ENCODE measurements at regions not wholly inside any gene's neighbourhood (a gene's known extent, or its start where the extent isn't known, plus 50 kb on each side); places are given as distances from the start of the nearest gene placed in this dataset.

DNA sequence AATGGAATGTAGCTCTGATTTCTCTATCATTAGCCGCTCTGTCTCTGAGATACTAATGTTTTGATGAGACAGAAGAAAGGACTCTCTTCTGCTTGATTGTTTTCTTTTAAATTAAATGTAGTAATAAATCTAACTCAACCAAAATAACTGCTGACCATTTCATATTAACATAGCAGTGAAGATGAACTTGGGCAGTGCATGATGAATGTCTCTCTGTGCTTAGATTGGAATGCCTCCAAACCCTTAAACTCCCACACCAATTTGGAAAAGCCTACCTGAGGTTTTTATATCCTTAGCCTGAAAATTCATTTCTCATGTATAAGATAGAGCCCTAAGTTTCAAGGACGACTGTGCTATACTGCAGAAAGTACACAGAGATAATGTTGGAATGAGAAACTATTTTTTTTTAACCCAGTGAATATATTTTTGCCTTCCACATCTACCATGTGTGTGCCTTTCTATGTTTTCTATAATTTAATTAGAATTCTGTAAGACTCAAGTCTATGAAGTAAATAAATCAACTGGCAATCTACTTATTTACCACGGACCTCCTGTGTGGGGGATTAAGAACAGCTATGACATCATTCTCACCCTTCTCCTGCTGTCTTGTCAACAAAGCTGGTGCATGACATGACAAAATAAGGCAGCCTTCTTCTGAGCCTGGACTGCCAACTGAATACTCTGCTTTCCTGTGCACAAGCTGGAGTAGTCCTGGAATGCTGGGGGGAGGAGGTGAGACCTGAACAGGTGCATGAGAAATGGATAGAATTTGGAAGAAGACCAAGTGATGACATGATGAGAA lies 155.5 kb downstream of the FGF9 start:
- peaks cover 2% of the 10 kb centered on the region for H3K27me3 Mint-ChIP-seq (ENCODE audit: unreplicated experiment)
- H3K4me3 Mint-ChIP-seq (ENCODE audit: unreplicated experiment) = no peak overlapping the region
- TF ChIP-seq, protein P1, sequence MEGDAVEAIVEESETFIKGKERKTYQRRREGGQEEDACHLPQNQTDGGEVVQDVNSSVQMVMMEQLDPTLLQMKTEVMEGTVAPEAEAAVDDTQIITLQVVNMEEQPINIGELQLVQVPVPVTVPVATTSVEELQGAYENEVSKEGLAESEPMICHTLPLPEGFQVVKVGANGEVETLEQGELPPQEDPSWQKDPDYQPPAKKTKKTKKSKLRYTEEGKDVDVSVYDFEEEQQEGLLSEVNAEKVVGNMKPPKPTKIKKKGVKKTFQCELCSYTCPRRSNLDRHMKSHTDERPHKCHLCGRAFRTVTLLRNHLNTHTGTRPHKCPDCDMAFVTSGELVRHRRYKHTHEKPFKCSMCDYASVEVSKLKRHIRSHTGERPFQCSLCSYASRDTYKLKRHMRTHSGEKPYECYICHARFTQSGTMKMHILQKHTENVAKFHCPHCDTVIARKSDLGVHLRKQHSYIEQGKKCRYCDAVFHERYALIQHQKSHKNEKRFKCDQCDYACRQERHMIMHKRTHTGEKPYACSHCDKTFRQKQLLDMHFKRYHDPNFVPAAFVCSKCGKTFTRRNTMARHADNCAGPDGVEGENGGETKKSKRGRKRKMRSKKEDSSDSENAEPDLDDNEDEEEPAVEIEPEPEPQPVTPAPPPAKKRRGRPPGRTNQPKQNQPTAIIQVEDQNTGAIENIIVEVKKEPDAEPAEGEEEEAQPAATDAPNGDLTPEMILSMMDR (IDR thresholded peaks at IDR 0.05; ENCODE audit: partially characterized antibody, unreplicated experiment) = no peak
- H3K9me3 Mint-ChIP-seq (ENCODE audit: unreplicated experiment) = peaks cover 1% of the 10 kb centered on the region
- no peak for DNase-seq
- no peaks in the 10 kb centered on the region for H3K36me3 Mint-ChIP-seq (ENCODE audit: unreplicated experiment)
- no peaks in the 10 kb centered on the region for H3K4me1 Mint-ChIP-seq (ENCODE audit: low read depth, unreplicated experiment)
- no peak overlapping the region for H3K27ac Mint-ChIP-seq (ENCODE audit: unreplicated experiment)

DNA sequence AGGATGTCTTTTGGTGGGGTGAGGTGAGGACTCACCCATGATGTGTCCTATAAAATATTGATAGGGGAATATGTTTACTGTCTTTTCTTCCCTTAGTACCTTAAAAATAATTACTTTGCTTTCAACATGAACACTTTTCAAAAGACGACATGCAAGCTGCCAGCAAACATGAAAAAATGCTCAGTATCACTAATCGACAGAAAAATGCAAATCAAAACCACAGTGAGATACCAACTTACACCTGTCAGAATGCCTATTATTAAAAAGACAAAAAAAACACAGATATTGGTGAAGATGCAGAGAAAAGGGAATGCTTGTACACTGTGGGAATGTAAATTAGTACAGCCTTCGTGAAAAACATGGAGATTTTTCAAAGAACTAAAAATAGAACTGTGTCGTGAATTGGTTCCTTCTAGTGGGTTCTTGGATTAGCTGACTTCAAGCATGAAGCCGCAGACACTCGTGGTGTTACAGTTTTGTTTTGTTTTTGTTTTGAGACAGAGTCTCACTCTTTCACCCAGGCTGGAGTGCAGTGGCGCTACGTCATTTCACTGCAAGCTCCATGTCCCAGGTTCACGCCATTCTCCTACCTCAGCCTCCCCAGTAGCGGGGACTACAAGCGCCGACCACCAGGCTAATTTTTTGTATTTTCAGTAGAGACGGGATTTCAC lies 160.9 kb downstream of the FGF9 start:
- no peaks in the 10 kb centered on the region for H3K9me3 Mint-ChIP-seq (ENCODE audit: unreplicated experiment)

DNA sequence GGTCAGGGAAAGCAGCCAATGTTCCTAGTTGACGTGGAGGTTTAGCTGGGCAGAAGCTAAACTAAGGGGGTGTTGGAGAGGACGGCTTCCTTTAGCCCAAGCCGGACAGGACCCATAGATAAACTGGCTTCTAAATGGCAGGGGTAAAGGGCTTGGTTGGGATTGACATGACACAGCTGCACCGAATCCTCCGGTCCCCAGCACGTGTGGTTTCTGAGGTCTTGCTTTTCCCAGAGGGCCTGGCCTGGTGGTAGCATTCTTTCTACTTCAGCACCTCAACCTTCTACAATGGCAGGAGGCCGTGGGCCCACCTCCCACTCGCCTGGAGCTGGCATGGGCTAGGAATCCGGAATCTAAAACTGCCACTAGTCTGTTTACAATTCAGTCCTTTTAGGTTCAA lies 163.0 kb downstream of the FGF9 start:
- Mint-ChIP-seq H3K9me3 (ENCODE audit: unreplicated experiment) (no peaks in the 10 kb centered on the region), H3K4me3 (ENCODE audit: unreplicated experiment) (no peak overlapping the region), H3K27me3 (ENCODE audit: unreplicated experiment) (peaks cover 2% of the 10 kb centered on the region), H3K4me1 (ENCODE audit: low read depth, unreplicated experiment) (no peaks in the 10 kb centered on the region), H3K36me3 (ENCODE audit: unreplicated experiment) (no peaks in the 10 kb centered on the region), H3K27ac (ENCODE audit: unreplicated experiment) (no peak overlapping the region)
- no peak for DNase-seq
- TF ChIP-seq, protein P1 (IDR thresholded peaks at IDR 0.05; ENCODE audit: partially characterized antibody, unreplicated experiment) = no peak

More for the DNA sequence above, 160.9 kb downstream of the FGF9 start:
- DNase-seq = no peak
- peaks cover 2% of the 10 kb centered on the region for H3K27me3 Mint-ChIP-seq (ENCODE audit: unreplicated experiment)
- H3K27ac Mint-ChIP-seq (ENCODE audit: unreplicated experiment) = no peak overlapping the region
- no peak overlapping the region for H3K4me3 Mint-ChIP-seq (ENCODE audit: unreplicated experiment)
- H3K36me3 Mint-ChIP-seq (ENCODE audit: unreplicated experiment) = no peaks in the 10 kb centered on the region
- H3K4me1 Mint-ChIP-seq (ENCODE audit: low read depth, unreplicated experiment) = no peaks in the 10 kb centered on the region
- TF ChIP-seq, protein P1 (IDR thresholded peaks at IDR 0.05; ENCODE audit: partially characterized antibody, unreplicated experiment) = no peak

DNA sequence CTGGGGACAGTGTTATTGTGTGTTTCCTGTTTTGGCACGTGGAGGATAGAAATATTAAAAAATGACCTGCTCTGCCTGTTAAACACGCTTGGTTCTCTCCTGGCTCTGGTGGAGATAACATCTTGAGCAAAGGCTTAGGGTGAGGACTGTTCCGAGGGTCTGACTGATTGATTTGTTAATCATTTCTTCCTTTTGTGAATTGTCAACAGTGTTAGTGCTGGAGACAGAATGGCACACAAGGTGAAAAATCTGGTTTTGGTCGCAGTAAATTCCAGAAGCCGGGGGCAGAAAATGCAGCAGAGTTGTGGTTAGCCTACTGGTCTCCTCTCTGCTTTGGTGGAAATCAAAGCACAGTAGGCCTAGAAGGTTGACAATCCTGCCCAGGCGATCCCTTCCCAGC lies 163.6 kb downstream of the FGF9 start:
- peaks cover 2% of the 10 kb centered on the region for H3K27me3 Mint-ChIP-seq (ENCODE audit: unreplicated experiment)
- H3K27ac Mint-ChIP-seq (ENCODE audit: unreplicated experiment) = no peak overlapping the region
- H3K36me3 Mint-ChIP-seq (ENCODE audit: unreplicated experiment) = no peaks in the 10 kb centered on the region
- no peaks in the 10 kb centered on the region for H3K4me1 Mint-ChIP-seq (ENCODE audit: low read depth, unreplicated experiment)
- TF ChIP-seq, protein P1 (IDR thresholded peaks at IDR 0.05; ENCODE audit: partially characterized antibody, unreplicated experiment) = no peak
- no peak overlapping the region for H3K4me3 Mint-ChIP-seq (ENCODE audit: unreplicated experiment)
- DNase-seq = no peak
- H3K9me3 Mint-ChIP-seq (ENCODE audit: unreplicated experiment) = no peaks in the 10 kb centered on the region

DNA sequence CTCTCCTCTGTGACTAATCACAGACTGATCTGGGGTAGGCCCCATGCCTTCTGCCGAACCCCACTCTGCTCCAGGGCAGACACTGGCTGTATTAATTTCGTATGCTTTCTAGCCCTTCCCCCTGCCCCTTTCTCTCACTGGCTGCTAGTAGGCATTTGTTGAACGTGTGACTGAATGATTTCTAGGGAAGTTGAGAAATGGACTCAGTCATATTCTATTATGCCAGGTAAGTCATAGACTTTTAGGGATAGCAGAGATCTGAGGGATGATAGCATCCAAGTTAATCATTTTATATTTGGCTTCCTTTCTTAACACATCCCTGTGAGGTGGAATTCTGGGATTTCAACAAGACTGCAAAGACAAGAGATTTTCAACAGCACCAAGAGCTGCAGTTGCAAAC lies 166.4 kb downstream of the FGF9 start:
- H3K4me1 Mint-ChIP-seq (ENCODE audit: low read depth, unreplicated experiment) = no peaks in the 10 kb centered on the region
- peaks cover 2% of the 10 kb centered on the region for H3K9me3 Mint-ChIP-seq (ENCODE audit: unreplicated experiment)
- H3K27me3 Mint-ChIP-seq (ENCODE audit: unreplicated experiment) = peaks cover 2% of the 10 kb centered on the region
- no peaks in the 10 kb centered on the region for H3K36me3 Mint-ChIP-seq (ENCODE audit: unreplicated experiment)
- TF ChIP-seq, protein P1 (IDR thresholded peaks at IDR 0.05; ENCODE audit: partially characterized antibody, unreplicated experiment) = no peak
- DNase-seq = no peak
- H3K4me3 Mint-ChIP-seq (ENCODE audit: unreplicated experiment) = no peak overlapping the region
- no peak overlapping the region for H3K27ac Mint-ChIP-seq (ENCODE audit: unreplicated experiment)

Measured in glutamatergic neuron (in vitro differentiated cells).